ENCODE measurements at regions not wholly inside any gene's neighbourhood (a gene's known extent, or its start where the extent isn't known, plus 50 kb on each side); places are given as distances from the start of the nearest gene placed in this dataset.
A peak's percentile ranks its signal among the peaks of the same experiment; 100 is the strongest.
"Not testable (repeated sequence)": the region's sequence is repeated elsewhere in the genome, so short reads cannot be mapped to it uniquely, and the experiment has no call there.

GRCh38 chr9:32011049-32011448, 373.4 kb upstream of the ACO1 start:
- DNase-seq = peak; percentile 4

- DNase-seq = no peak
These were observed 368.6 kb upstream of the ACO1 start for GRCh38 chr9:32015795-32016194.

GRCh38 chr9:32045513-32045912, 338.9 kb upstream of the ACO1 start:
- no peak for DNase-seq

- no peak for DNase-seq
These were observed 317.2 kb upstream of the ACO1 start for GRCh38 chr9:32067261-32067660.

- peak; percentile 31 for DNase-seq
These were observed 315.2 kb upstream of the ACO1 start for GRCh38 chr9:32069169-32069813.

GRCh38 chr9:32069969-32070368, 314.5 kb upstream of the ACO1 start:
- DNase-seq = no peak

GRCh38 chr9:32072570-32072969, 311.9 kb upstream of the ACO1 start:
- DNase-seq = no peak

GRCh38 chr9:32092031-32092430, 292.4 kb upstream of the ACO1 start:
- DNase-seq = no peak

- DNase-seq = no peak
These were observed 267.2 kb upstream of the ACO1 start for GRCh38 chr9:32117291-32117690.

- DNase-seq = no peak
These were observed 255.9 kb upstream of the ACO1 start for GRCh38 chr9:32128546-32128945.

GRCh38 chr9:32130709-32131108, 253.7 kb upstream of the ACO1 start:
- not testable (repeated sequence) for DNase-seq

- peak; percentile 28 for DNase-seq
These were observed 247.6 kb upstream of the ACO1 start for GRCh38 chr9:32136700-32137339.

- DNase-seq = no peak
These were observed 242.4 kb upstream of the ACO1 start for GRCh38 chr9:32142074-32142473.

- DNase-seq = not testable (repeated sequence)
These were observed 235.9 kb upstream of the ACO1 start for GRCh38 chr9:32148553-32148952.

GRCh38 chr9:32161209-32161608, 223.2 kb upstream of the ACO1 start:
- DNase-seq = no peak

- DNase-seq = no peak
These were observed 222.7 kb upstream of the ACO1 start for GRCh38 chr9:32161720-32162119.

GRCh38 chr9:32166316-32166715, 218.1 kb upstream of the ACO1 start:
- not testable (repeated sequence) for DNase-seq

GRCh38 chr9:32171339-32171738, 213.1 kb upstream of the ACO1 start:
- no peak for DNase-seq

- no peak for DNase-seq
These were observed 212.2 kb upstream of the ACO1 start for GRCh38 chr9:32172256-32172655.

- DNase-seq = no peak
These were observed 207.0 kb upstream of the ACO1 start for GRCh38 chr9:32177396-32177795.

- DNase-seq = no peak
These were observed 203.8 kb upstream of the ACO1 start for GRCh38 chr9:32180597-32180996.

- DNase-seq = no peak
These were observed 184.2 kb upstream of the ACO1 start for GRCh38 chr9:32200241-32200640.

GRCh38 chr9:32200896-32201295, 183.5 kb upstream of the ACO1 start:
- no peak for DNase-seq

- not testable (repeated sequence) for DNase-seq
These were observed 175.3 kb upstream of the ACO1 start for GRCh38 chr9:32209164-32209563.
